ENCODE measurements at regions not wholly inside any gene's neighbourhood (a gene's known extent, or its start where the extent isn't known, plus 50 kb on each side); places are given as distances from the start of the nearest gene placed in this dataset.
A peak's percentile ranks its signal among the peaks of the same experiment; 100 is the strongest.

- 90 to 100% (median 100%) methylated on average over 1 to 2 of the region's 10 CpGs; no CpG with 5 or more reads in 7 of the 10 experiments for WGBS, 10 experiments
- H3K27ac ChIP-seq = no peak overlapping the region
- peaks cover 39 to 52% of the 10 kb centered on the region in 2 donors for H3K4me1 ChIP-seq (replicated peaks in 1 of 2)
- in situ Hi-C loops (cut with MboI; ENCODE audit: low pct_unique_long_range_greater_than_20kb in 2 of 9, low sequenced_read_pairs in 9 of 9, unreplicated experiment in 9 of 9) = loop anchor here in 2 of 9 experiments (25.0 kb wide), 1 partner anchor 357 kb away; the partner anchor contains the start of gene GSE1 (in 2 of the 2)
- H3K4me3 ChIP-seq = no peak overlapping the region
- ATAC-seq (replicated peaks in 6 of 8) = no peak
Measured at GRCh38 chr16:85255777-85256176, 143.5 kb upstream of the CIBAR2 start.

GRCh38 chr16:85256190-85256739 lies 144.0 kb upstream of the CIBAR2 start:
- H3K4me1 ChIP-seq (replicated peaks in 1 of 2) = peaks cover 41 to 52% of the 10 kb centered on the region in 2 donors
- in situ Hi-C loops (cut with MboI; ENCODE audit: low pct_unique_long_range_greater_than_20kb in 2 of 9, low sequenced_read_pairs in 9 of 9, unreplicated experiment in 9 of 9) = loop anchor here in 2 of 9 experiments (25.0 kb wide), 1 partner anchor 356 kb away; the partner anchor contains the start of gene GSE1 (in 2 of the 2)
- WGBS, 10 experiments = 88 to 100% methylated on average over 5 to 6 of the region's 18 CpGs; no CpG with 5 or more reads in 8 of the 10 experiments
- no peak overlapping the region for H3K27ac ChIP-seq
- no peak for ATAC-seq (replicated peaks in 6 of 8)
- H3K4me3 ChIP-seq = no peak overlapping the region

GRCh38 chr16:85257483-85257882 lies 145.2 kb upstream of the CIBAR2 start:
- in situ Hi-C loops (cut with MboI; ENCODE audit: low pct_unique_long_range_greater_than_20kb in 2 of 9, low sequenced_read_pairs in 9 of 9, unreplicated experiment in 9 of 9) = loop anchor here in 2 of 9 experiments (25.0 kb wide), 1 partner anchor 355 kb away; the partner anchor contains the start of gene GSE1 (in 2 of the 2)
- Histone ChIP-seq H3K27ac (peak overlapping the region in 1 of 2 donors; percentile 72), H3K4me3 (no peak overlapping the region), H3K4me1 (replicated peaks in 1 of 2) (peaks cover 51 to 62% of the 10 kb centered on the region in 2 donors)
- ATAC-seq (replicated peaks in 6 of 8) = no peak
- 89 to 100% (median 96%) methylated on average over 2 to 8 of the region's 8 CpGs for WGBS, 10 experiments

- in situ Hi-C loops (cut with MboI; ENCODE audit: low pct_unique_long_range_greater_than_20kb in 2 of 9, low sequenced_read_pairs in 9 of 9, unreplicated experiment in 9 of 9) = loop anchor here in 2 of 9 experiments (25.0 kb wide), 1 partner anchor 354 kb away; the partner anchor contains the start of gene GSE1 (in 2 of the 2)
- WGBS, 10 experiments = 38 to 70% methylated on average over 2 to 7 of the region's 12 CpGs; no CpG with 5 or more reads in 8 of the 10 experiments
- H3K4me3 ChIP-seq = no peak overlapping the region
- peak in 5 of 8 experiments; percentile 2 to 22 (median 10) for ATAC-seq (replicated peaks in 6 of 8)
- H3K27ac ChIP-seq = peak overlapping the region; percentile 38 to 72
- H3K4me1 ChIP-seq (replicated peaks in 1 of 2) = peaks cover 56 to 62% of the 10 kb centered on the region in 2 donors
Measured at GRCh38 chr16:85258166-85258565, 145.9 kb upstream of the CIBAR2 start.

GRCh38 chr16:85258629-85259028 lies 146.4 kb upstream of the CIBAR2 start:
- Histone ChIP-seq H3K4me3 (no peak overlapping the region), H3K27ac (peak overlapping the region; percentile 38 to 72), H3K4me1 (replicated peaks in 1 of 2) (peaks cover 53 to 61% of the 10 kb centered on the region in 2 donors)
- in situ Hi-C loops (cut with MboI; ENCODE audit: low pct_unique_long_range_greater_than_20kb in 2 of 9, low sequenced_read_pairs in 9 of 9, unreplicated experiment in 9 of 9) = loop anchor here in 2 of 9 experiments (25.0 kb wide), 1 partner anchor 354 kb away; the partner anchor contains the start of gene GSE1 (in 2 of the 2)
- peak in 5 of 8 experiments; percentile 39 to 61 (median 49) for ATAC-seq (replicated peaks in 6 of 8)
- WGBS, 10 experiments = 20% methylated on average over 2 of the region's 18 CpGs; no CpG with 5 or more reads in 9 of the 10 experiments

- no peak overlapping the region for H3K4me3 ChIP-seq
- ATAC-seq (replicated peaks in 6 of 8) = peak in 6 of 8 experiments; percentile 16 to 42 (median 28)
- WGBS, 10 experiments = 10 to 70% (median 32%) methylated on average over 2 to 4 of the region's 19 CpGs; no CpG with 5 or more reads in 6 of the 10 experiments
- H3K27ac ChIP-seq = peak overlapping the region; percentile 38 to 72
- in situ Hi-C loops (cut with MboI; ENCODE audit: low pct_unique_long_range_greater_than_20kb in 2 of 9, low sequenced_read_pairs in 9 of 9, unreplicated experiment in 9 of 9) = loop anchor here in 2 of 9 experiments (25.0 kb wide), 1 partner anchor 353 kb away; the partner anchor contains the start of gene GSE1 (in 2 of the 2)
- peaks cover 53 to 61% of the 10 kb centered on the region in 2 donors for H3K4me1 ChIP-seq (replicated peaks in 1 of 2)
Measured at GRCh38 chr16:85259115-85259831, 147.0 kb upstream of the CIBAR2 start.

- peak; percentile 17 to 52 (median 44) for ATAC-seq (replicated peaks in 6 of 8)
- no peak overlapping the region for H3K4me3 ChIP-seq
- no peak overlapping the region for H3K27ac ChIP-seq
- in situ Hi-C loops (cut with MboI; ENCODE audit: low pct_unique_long_range_greater_than_20kb in 2 of 9, low sequenced_read_pairs in 9 of 9, unreplicated experiment in 9 of 9) = loop anchor here in 2 of 9 experiments (25.0 kb wide), 1 partner anchor 353 kb away; the partner anchor contains the start of gene GSE1 (in 2 of the 2)
- peaks cover 53 to 62% of the 10 kb centered on the region in 2 donors for H3K4me1 ChIP-seq (replicated peaks in 1 of 2)
- WGBS, 10 experiments = 29 to 80% (median 55%) methylated on average over 2 to 4 of the region's 9 CpGs; no CpG with 5 or more reads in 6 of the 10 experiments
Measured at GRCh38 chr16:85259832-85260167, 147.5 kb upstream of the CIBAR2 start.

GRCh38 chr16:85261204-85261603 lies 148.9 kb upstream of the CIBAR2 start:
- in situ Hi-C loops (cut with MboI; ENCODE audit: low pct_unique_long_range_greater_than_20kb in 2 of 9, low sequenced_read_pairs in 9 of 9, unreplicated experiment in 9 of 9) = loop anchor here in 2 of 9 experiments (25.0 kb wide), 1 partner anchor 351 kb away; the partner anchor contains the start of gene GSE1 (in 2 of the 2)
- H3K27ac ChIP-seq = no peak overlapping the region
- ATAC-seq (replicated peaks in 6 of 8) = no peak

GRCh38 chr16:85261657-85262557 lies 149.6 kb upstream of the CIBAR2 start:
- Histone ChIP-seq H3K4me3 (no peak overlapping the region), H3K27ac (peak overlapping the region in 1 of 2 donors; percentile 27), H3K4me1 (replicated peaks in 1 of 2) (peaks cover 62 to 74% of the 10 kb centered on the region in 2 donors)
- ATAC-seq (replicated peaks in 6 of 8) = peak in 2 of 8 experiments; percentile 13 to 14
- in situ Hi-C loops (cut with MboI; ENCODE audit: low pct_unique_long_range_greater_than_20kb in 2 of 9, low sequenced_read_pairs in 9 of 9, unreplicated experiment in 9 of 9) = loop anchor here in 2 of 9 experiments (25.0 kb wide), 1 partner anchor 350 kb away; the partner anchor contains the start of gene GSE1 (in 2 of the 2)
- 39 to 95% (median 79%) methylated on average over 2 to 13 of the region's 27 CpGs; no CpG with 5 or more reads in 2 of the 10 experiments for WGBS, 10 experiments

More at GRCh38 chr16:85261204-85261603, 148.9 kb upstream of the CIBAR2 start:
- Histone ChIP-seq H3K4me1 (replicated peaks in 1 of 2) (peaks cover 63 to 74% of the 10 kb centered on the region in 2 donors), H3K4me3 (no peak overlapping the region)
- 68 to 100% (median 96%) methylated on average over 1 to 5 of the region's 10 CpGs; no CpG with 5 or more reads in 5 of the 10 experiments for WGBS, 10 experiments

GRCh38 chr16:85262558-85263238 lies 150.4 kb upstream of the CIBAR2 start:
- in situ Hi-C loops (cut with MboI; ENCODE audit: low pct_unique_long_range_greater_than_20kb in 2 of 9, low sequenced_read_pairs in 9 of 9, unreplicated experiment in 9 of 9) = loop anchor here in 2 of 9 experiments (25.0 kb wide), 1 partner anchor 350 kb away; the partner anchor contains the start of gene GSE1 (in 2 of the 2)
- Histone ChIP-seq H3K27ac (peak overlapping the region in 1 of 2 donors; percentile 27), H3K4me3 (no peak overlapping the region), H3K4me1 (replicated peaks in 1 of 2) (peaks cover 66 to 76% of the 10 kb centered on the region in 2 donors)
- 40 to 96% (median 83%) methylated on average over 1 to 19 of the region's 22 CpGs; no CpG with 5 or more reads in 1 of the 10 experiments for WGBS, 10 experiments
- peak in 1 of 8 experiments; percentile 15 for ATAC-seq (replicated peaks in 6 of 8)

- peaks cover 63 to 71% of the 10 kb centered on the region in 2 donors for H3K4me1 ChIP-seq (replicated peaks in 1 of 2)
- in situ Hi-C loops (cut with MboI; ENCODE audit: low pct_unique_long_range_greater_than_20kb in 2 of 9, low sequenced_read_pairs in 9 of 9, unreplicated experiment in 9 of 9) = loop anchor here in 2 of 9 experiments (25.0 kb wide), 1 partner anchor 349 kb away; the partner anchor contains the start of gene GSE1 (in 2 of the 2)
- whole genome bisulfite sequencing, 10 experiments = 0 to 100% (median 92%) methylated on average over 1 to 6 of the region's 6 CpGs; no CpG with 5 or more reads in 1 of the 10 experiments
- no peak overlapping the region for H3K27ac ChIP-seq
- H3K4me3 ChIP-seq = no peak overlapping the region
- ATAC-seq (replicated peaks in 6 of 8) = no peak
Measured at GRCh38 chr16:85263239-85263585, 150.9 kb upstream of the CIBAR2 start.

All from motor neuron (in vitro differentiated cells).